GM18907 (cell line): ENCODE measurements at regions not wholly inside any gene's neighbourhood (a gene's known extent, or its start where the extent isn't known, plus 50 kb on each side); places are given as distances from the start of the nearest gene placed in this dataset.

Source experiments
- ATAC-seq: cut with Tn5 transposase; IDR thresholded peaks from one replicate; pipeline ENCODE4 v1.9.1; 2021; ENCODE audit warnings: mild to moderate bottlenecking, moderate library complexity; ENCODE audit not compliant: unreplicated experiment

- ATAC-seq, result no peak
Measured at GRCh38 chr13:109868578-109869311, 82.4 kb upstream of the IRS2 start.

GRCh38 chr13:109867766-109868165 is 81.4 kb upstream of the IRS2 start:
- no peak for ATAC-seq

- ATAC-seq, result no peak
Measured at GRCh38 chr13:109862627-109863026, 76.2 kb upstream of the IRS2 start.

- no peak for ATAC-seq
Measured at GRCh38 chr13:109859898-109860297, 73.5 kb upstream of the IRS2 start.

- ATAC-seq, result no peak
Measured at GRCh38 chr13:109859216-109859835, 72.9 kb upstream of the IRS2 start.

- ATAC-seq, result no peak
Measured at GRCh38 chr13:109858319-109858718, 71.9 kb upstream of the IRS2 start.

- no peak for ATAC-seq
Measured at GRCh38 chr13:109857803-109858202, 71.4 kb upstream of the IRS2 start.

- ATAC-seq, result no peak
Measured at GRCh38 chr13:109857325-109857724, 70.9 kb upstream of the IRS2 start.

- ATAC-seq, result no peak
Measured at GRCh38 chr13:109856350-109856749, 70.0 kb upstream of the IRS2 start.

- ATAC-seq, result no peak
Measured at GRCh38 chr13:109853153-109853552, 66.8 kb upstream of the IRS2 start.

- ATAC-seq, result no peak
Measured at GRCh38 chr13:109846185-109846584, 59.8 kb upstream of the IRS2 start.

- no peak for ATAC-seq
Measured at GRCh38 chr13:109844396-109844795, 58.0 kb upstream of the IRS2 start.

GRCh38 chr13:109843695-109844094 is 57.3 kb upstream of the IRS2 start:
- ATAC-seq, result no peak

GRCh38 chr13:109842212-109842920 is 56.0 kb upstream of the IRS2 start:
- no peak for ATAC-seq

GRCh38 chr13:109840893-109841287 is 54.5 kb upstream of the IRS2 start:
- no peak for ATAC-seq

- ATAC-seq, result peak; percentile 50
Measured at GRCh38 chr13:109840201-109840892, 54.0 kb upstream of the IRS2 start.

- ATAC-seq, result peak; percentile 94
Measured at GRCh38 chr13:109836629-109837607, 50.5 kb upstream of the IRS2 start.
